ENCODE measurements at regions not wholly inside any gene's neighbourhood (a gene's known extent, or its start where the extent isn't known, plus 50 kb on each side); places are given as distances from the start of the nearest gene placed in this dataset.

GRCh38 chr22:48866906-48867681 is 960.6 kb downstream of the BRD1 start:
- ATAC-seq = no peak
- TF ChIP-seq TCF4 (CRISPR knock-in tag; IDR thresholded peaks at IDR 0.05; ENCODE audit: borderline replicate concordance) (no peak), PPARA (CRISPR knock-in tag; IDR thresholded peaks at IDR 0.05; ENCODE audit: borderline replicate concordance) (no peak)

- no peak for ATAC-seq
- no peak for TF ChIP-seq ESRRG (CRISPR knock-in tag; IDR thresholded peaks at IDR 0.05)
- no peak for TF ChIP-seq PATZ1 (CRISPR knock-in tag; IDR thresholded peaks at IDR 0.05; ENCODE audit: borderline replicate concordance)
- TF ChIP-seq CSRNP3 (CRISPR knock-in tag; IDR thresholded peaks at IDR 0.05) = no peak
- TF ChIP-seq CSDC2 (CRISPR knock-in tag; IDR thresholded peaks at IDR 0.05) = no peak
- TF ChIP-seq ZNF565 (CRISPR knock-in tag; conservative IDR thresholded peaks at IDR 0.05; ENCODE audit: low read depth) = no peak
- TF ChIP-seq ZFP30 (CRISPR knock-in tag; IDR thresholded peaks at IDR 0.05) = no peak
- TF ChIP-seq ZFP3 (CRISPR knock-in tag; IDR thresholded peaks at IDR 0.05) = no peak
- no peak for TF ChIP-seq ZC3H10 (CRISPR knock-in tag; IDR thresholded peaks at IDR 0.05)
- no peak for TF ChIP-seq PPARA (CRISPR knock-in tag; IDR thresholded peaks at IDR 0.05; ENCODE audit: borderline replicate concordance)
- TF ChIP-seq POU6F1 (CRISPR knock-in tag; IDR thresholded peaks at IDR 0.05; ENCODE audit: borderline replicate concordance, low read depth) = no peak
- no peak for TF ChIP-seq BACH2 (CRISPR knock-in tag; IDR thresholded peaks at IDR 0.05; ENCODE audit: borderline replicate concordance)
- TF ChIP-seq ZNF8 (CRISPR knock-in tag; IDR thresholded peaks at IDR 0.05) = no peak
- no peak for TF ChIP-seq SNAI2 (CRISPR knock-in tag; IDR thresholded peaks at IDR 0.05)
- TF ChIP-seq ISL1 (CRISPR knock-in tag; IDR thresholded peaks at IDR 0.05) = no peak
- TF ChIP-seq CREB5 (CRISPR knock-in tag; IDR thresholded peaks at IDR 0.05; ENCODE audit: low read depth) = no peak
Measured at GRCh38 chr22:48864748-48865147, 962.9 kb downstream of the BRD1 start.

GRCh38 chr22:48863965-48864528 is 963.6 kb downstream of the BRD1 start:
- no peak for ATAC-seq

More at GRCh38 chr22:48863965-48864528, 963.6 kb downstream of the BRD1 start:
- TF ChIP-seq CSRNP3 (CRISPR knock-in tag; IDR thresholded peaks at IDR 0.05) (no peak), ZNF565 (CRISPR knock-in tag; conservative IDR thresholded peaks at IDR 0.05; ENCODE audit: low read depth) (no peak), ISL1 (CRISPR knock-in tag; IDR thresholded peaks at IDR 0.05) (no peak), TSHZ2 (CRISPR knock-in tag; IDR thresholded peaks at IDR 0.05) (no peak), RARB (CRISPR knock-in tag; IDR thresholded peaks at IDR 0.05) (no peak), PPARA (CRISPR knock-in tag; IDR thresholded peaks at IDR 0.05; ENCODE audit: borderline replicate concordance) (no peak), OSR1 (CRISPR knock-in tag; IDR thresholded peaks at IDR 0.05) (no peak), BACH2 (CRISPR knock-in tag; IDR thresholded peaks at IDR 0.05; ENCODE audit: borderline replicate concordance) (no peak), ZC3H10 (CRISPR knock-in tag; IDR thresholded peaks at IDR 0.05) (no peak), PATZ1 (CRISPR knock-in tag; IDR thresholded peaks at IDR 0.05; ENCODE audit: borderline replicate concordance) (no peak), SNAI2 (CRISPR knock-in tag; IDR thresholded peaks at IDR 0.05) (no peak)

All from SK-N-SH treated with all-trans-retinoic acid at 6 μM for 48 hours (cell line).